Activated naive CD4-positive, alpha-beta T cell treated with anti-CD3 and anti-CD28 coated beads, Interleukin-2, amount 50 U/mL, for 24 hours (primary cell): ENCODE measurements at regions not wholly inside any gene's neighbourhood (a gene's known extent, or its start where the extent isn't known, plus 50 kb on each side); places are given as distances from the start of the nearest gene placed in this dataset.
"Not testable (repeated sequence)": the region's sequence is repeated elsewhere in the genome, so short reads cannot be mapped to it uniquely, and the experiment has no call there.

Experiments
- H3K27ac Mint-ChIP-seq: one replicate; pipeline ENCODE4 v1.8.0; 2021; ENCODE audit warnings: mild to moderate bottlenecking, mixed read lengths
- H3K27me3 Mint-ChIP-seq: one replicate; pipeline ENCODE4 v1.8.0; 2021; ENCODE audit warnings: mixed read lengths
- H3K36me3 Mint-ChIP-seq: one replicate; pipeline ENCODE4 v1.8.0; 2021; ENCODE audit warnings: mixed read lengths
- H3K4me1 Mint-ChIP-seq: one replicate; pipeline ENCODE4 v1.8.0; 2021; ENCODE audit warnings: mixed read lengths
- H3K4me3 Mint-ChIP-seq: one replicate; pipeline ENCODE4 v1.8.0; 2021; ENCODE audit warnings: mild to moderate bottlenecking, mixed read lengths
- H3K9me3 Mint-ChIP-seq: one replicate; pipeline ENCODE4 v1.8.0; 2021; ENCODE audit warnings: mixed read lengths

DNA sequence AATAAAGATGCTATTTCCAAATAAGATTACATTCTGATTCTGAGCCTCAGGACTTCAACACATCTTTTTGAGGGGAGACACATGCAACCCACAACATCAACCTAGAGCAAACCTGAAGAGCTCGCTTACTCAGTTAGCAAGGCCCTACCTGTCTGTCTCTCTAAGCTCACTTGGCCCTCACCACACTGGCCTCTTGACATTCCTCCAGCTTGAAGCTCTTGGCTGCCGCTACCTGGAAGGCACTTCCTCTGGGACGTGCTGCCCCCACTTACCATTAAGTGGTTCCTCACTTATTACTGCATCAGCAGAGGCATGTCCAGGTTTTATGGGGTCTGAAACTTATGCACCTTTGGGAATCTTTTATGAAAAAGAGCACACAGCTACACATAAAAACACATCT, 354.8 kb downstream of the GALC start:
- H3K4me1 Mint-ChIP-seq = no peaks in the 10 kb centered on the region
- H3K4me3 Mint-ChIP-seq = no peak overlapping the region
- H3K27me3 Mint-ChIP-seq = no peaks in the 10 kb centered on the region
- H3K9me3 Mint-ChIP-seq = peaks cover 5% of the 10 kb centered on the region
- no peak overlapping the region for H3K27ac Mint-ChIP-seq
- no peaks in the 10 kb centered on the region for H3K36me3 Mint-ChIP-seq

DNA sequence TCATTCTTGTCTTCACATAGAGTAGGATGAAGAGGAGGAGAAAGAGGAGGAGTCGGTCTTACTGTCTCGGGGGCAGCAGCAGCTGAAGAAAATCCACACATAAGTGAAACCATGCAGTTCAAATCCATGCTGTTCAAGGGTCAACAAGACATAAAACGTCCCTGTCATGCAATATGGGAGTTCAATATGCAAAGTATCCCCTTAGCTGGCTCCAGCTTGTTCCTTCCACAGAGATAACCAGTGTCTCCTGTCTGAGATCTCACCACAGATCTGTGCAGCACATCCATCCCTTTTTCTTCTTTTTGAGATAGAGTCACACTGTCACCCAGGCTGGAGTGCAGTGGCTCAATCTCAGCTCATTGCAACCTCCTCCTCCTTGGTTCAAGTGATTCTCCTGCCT, 357.5 kb downstream of the GALC start:
- H3K27me3 Mint-ChIP-seq = no peaks in the 10 kb centered on the region
- no peak overlapping the region for H3K27ac Mint-ChIP-seq
- H3K9me3 Mint-ChIP-seq = peaks cover 5% of the 10 kb centered on the region
- H3K4me1 Mint-ChIP-seq = no peaks in the 10 kb centered on the region
- H3K4me3 Mint-ChIP-seq = no peak overlapping the region
- H3K36me3 Mint-ChIP-seq = no peaks in the 10 kb centered on the region

DNA sequence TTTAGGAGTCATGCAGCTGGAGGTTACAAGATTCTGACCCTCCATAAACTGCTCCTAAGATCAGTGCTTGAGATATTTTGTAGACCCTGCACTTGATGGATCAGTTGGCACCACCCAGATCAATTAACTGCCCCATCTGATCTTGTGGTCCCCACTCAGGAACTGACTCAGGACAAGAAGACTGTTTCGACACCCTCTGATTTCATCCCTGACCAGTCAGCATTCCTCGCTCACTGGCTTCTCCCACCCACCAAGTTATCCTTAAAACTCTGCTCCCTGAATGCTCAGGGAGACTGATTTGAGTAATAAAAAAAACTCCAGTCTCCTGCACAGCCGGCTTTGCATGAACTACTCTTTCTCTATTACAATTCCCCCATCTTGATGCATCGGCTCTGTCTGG, 360.2 kb downstream of the GALC start:
- no peak overlapping the region for H3K27ac Mint-ChIP-seq
- peaks cover 5% of the 10 kb centered on the region for H3K9me3 Mint-ChIP-seq
- no peaks in the 10 kb centered on the region for H3K4me1 Mint-ChIP-seq
- H3K4me3 Mint-ChIP-seq = no peak overlapping the region
- no peaks in the 10 kb centered on the region for H3K27me3 Mint-ChIP-seq
- no peaks in the 10 kb centered on the region for H3K36me3 Mint-ChIP-seq

DNA sequence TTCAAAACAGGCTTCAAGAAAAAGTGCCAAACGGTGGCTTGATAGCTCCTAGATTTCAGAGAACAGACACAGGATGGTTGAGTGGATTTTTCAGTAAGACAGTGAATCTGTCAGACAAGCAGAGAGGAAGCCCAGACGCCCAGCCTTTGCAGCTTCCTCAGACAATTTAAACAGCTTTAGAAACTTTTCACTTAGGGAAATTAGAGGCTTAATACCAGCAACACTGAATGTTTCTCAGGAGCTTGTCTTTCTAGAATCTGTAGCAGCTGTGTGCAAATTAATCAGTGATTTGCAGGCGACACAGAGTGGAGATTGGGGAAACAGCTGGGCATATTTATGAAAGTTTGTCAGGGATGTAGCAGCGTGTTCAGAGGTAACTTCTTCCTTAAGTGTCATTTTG, 362.1 kb downstream of the GALC start:
- Mint-ChIP-seq H3K9me3 (peaks cover 5% of the 10 kb centered on the region), H3K4me3 (no peak overlapping the region), H3K36me3 (no peaks in the 10 kb centered on the region), H3K4me1 (no peaks in the 10 kb centered on the region), H3K27me3 (no peaks in the 10 kb centered on the region), H3K27ac (no peak overlapping the region)

DNA sequence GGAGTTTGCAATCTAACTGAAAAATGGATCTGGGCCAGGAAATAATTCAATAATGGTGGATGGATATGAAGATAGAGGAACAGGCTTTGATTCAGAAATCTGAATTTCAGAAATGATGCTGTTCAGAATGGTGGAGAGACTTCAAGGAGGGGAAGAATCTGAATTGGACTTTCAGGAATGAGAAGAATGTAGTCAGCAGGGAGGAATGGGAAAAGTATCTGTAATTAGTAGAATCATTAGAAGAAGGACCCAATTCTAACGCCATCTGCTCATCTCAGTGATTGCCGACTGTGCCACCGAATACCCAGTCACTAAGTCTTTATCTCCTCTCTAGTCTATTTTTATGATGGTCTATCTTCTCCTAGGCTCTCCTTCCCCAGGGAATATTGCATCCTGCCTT, 363.2 kb downstream of the GALC start:
- Mint-ChIP-seq H3K4me1 (no peaks in the 10 kb centered on the region), H3K4me3 (no peak overlapping the region), H3K9me3 (peaks cover 5% of the 10 kb centered on the region), H3K27me3 (no peaks in the 10 kb centered on the region), H3K36me3 (no peaks in the 10 kb centered on the region), H3K27ac (no peak overlapping the region)

DNA sequence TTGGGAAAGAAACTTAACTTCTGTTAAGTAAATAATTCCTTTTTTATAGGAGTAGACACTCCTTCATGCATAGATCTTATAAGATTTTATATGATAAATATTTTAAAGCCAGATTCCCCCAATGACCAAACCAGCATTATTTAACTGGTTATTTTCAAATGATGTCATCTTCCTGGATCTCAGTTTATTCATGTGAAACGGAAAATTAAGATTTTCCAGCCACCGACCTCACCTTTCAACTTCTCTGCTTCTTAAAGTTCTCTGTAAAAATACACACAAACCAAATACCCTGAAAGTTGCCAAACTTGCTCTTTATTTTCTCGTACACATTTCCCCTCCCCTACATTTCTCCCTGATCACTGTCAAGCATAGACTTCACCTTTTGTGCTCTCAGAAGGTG, 364.2 kb downstream of the GALC start:
- Mint-ChIP-seq H3K36me3 (no peaks in the 10 kb centered on the region), H3K27ac (no peak overlapping the region), H3K4me1 (no peaks in the 10 kb centered on the region), H3K4me3 (no peak overlapping the region), H3K27me3 (no peaks in the 10 kb centered on the region), H3K9me3 (no peaks in the 10 kb centered on the region)

DNA sequence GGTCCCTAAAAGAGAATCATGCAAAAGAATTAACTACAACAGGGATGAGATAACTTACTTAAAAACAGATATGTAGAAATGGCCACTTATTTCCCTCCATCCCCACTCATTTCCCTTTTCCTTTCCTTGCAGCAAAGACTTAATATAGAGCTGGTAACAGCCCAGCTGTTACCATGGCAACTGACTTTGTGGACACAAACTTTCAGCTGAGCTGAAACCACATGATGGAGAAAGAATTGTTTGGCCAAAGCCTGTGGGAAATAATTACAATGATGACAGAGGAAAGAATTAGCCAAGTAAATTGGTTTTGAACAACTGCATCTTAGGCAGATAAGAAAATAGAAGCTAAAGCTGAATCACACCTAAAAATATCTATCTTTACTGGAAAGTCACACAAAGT, 364.9 kb downstream of the GALC start:
- H3K4me3 Mint-ChIP-seq = no peak overlapping the region
- no peaks in the 10 kb centered on the region for H3K36me3 Mint-ChIP-seq
- H3K27ac Mint-ChIP-seq = no peak overlapping the region
- no peaks in the 10 kb centered on the region for H3K9me3 Mint-ChIP-seq
- H3K4me1 Mint-ChIP-seq = no peaks in the 10 kb centered on the region
- H3K27me3 Mint-ChIP-seq = no peaks in the 10 kb centered on the region

DNA sequence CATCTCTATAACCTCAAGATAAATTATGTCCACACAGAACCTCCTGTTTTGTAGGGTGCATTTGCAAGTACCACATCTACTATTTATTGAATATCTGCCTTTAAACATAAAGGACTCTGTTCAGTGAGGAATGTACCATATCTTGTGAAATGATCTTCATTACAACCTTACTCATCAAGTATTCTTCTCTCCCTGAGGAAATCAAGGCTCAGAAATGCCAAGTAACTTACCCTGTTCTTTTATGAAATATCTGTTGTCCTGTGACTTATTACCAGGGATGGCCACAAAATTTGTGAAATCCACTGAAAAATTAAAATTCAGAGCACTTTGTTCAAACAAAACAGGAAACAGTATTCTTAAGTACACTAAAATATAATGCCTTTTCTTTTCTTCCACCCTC, 366.7 kb downstream of the GALC start:
- Mint-ChIP-seq H3K36me3 (no peaks in the 10 kb centered on the region), H3K27ac (no peak overlapping the region), H3K4me1 (no peaks in the 10 kb centered on the region), H3K27me3 (no peaks in the 10 kb centered on the region), H3K9me3 (peaks cover 5% of the 10 kb centered on the region), H3K4me3 (no peak overlapping the region)

DNA sequence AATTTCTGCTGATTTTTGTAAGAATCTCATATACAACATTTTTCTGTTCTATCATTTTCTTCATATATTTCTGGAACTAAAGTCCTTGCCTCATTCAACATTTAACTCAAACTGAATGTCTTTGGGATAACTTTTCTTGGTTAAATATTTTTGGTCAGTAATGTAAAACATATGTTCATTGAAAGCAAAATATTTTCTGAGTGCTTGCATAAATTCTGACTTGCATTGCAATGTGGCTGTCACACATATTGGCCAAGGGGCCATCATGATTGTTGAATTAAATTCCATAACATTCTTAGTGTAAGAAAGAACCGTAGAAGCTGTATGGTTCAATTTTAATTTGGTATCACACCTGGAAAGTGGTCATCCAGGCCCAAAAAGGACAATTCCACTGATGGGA, 369.4 kb downstream of the GALC start:
- H3K27ac Mint-ChIP-seq = no peak overlapping the region
- no peak overlapping the region for H3K4me3 Mint-ChIP-seq
- H3K36me3 Mint-ChIP-seq = no peaks in the 10 kb centered on the region
- no peaks in the 10 kb centered on the region for H3K4me1 Mint-ChIP-seq
- H3K9me3 Mint-ChIP-seq = peaks cover 5% of the 10 kb centered on the region
- no peaks in the 10 kb centered on the region for H3K27me3 Mint-ChIP-seq

DNA sequence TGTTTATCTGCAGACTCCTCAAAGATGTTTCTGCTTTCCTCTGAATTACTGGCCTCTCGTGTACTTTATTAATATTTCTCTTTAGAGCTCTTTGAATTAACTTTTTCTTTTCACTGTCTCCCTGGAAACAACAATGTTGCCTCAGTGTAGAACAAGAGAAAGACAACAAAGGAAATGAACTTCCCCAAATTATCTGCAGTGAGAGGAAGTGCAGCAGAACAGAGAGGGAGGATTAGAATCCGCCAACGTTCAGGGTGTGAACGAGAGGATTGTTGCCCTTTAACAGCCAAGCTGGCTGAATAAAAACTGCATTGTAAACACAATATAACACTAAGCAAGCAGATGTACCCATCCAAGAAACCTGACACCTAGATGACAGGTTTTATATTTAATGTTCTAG, 375.9 kb downstream of the GALC start:
- Mint-ChIP-seq H3K4me1 (no peaks in the 10 kb centered on the region), H3K9me3 (peaks cover 2% of the 10 kb centered on the region), H3K4me3 (no peak overlapping the region)

DNA sequence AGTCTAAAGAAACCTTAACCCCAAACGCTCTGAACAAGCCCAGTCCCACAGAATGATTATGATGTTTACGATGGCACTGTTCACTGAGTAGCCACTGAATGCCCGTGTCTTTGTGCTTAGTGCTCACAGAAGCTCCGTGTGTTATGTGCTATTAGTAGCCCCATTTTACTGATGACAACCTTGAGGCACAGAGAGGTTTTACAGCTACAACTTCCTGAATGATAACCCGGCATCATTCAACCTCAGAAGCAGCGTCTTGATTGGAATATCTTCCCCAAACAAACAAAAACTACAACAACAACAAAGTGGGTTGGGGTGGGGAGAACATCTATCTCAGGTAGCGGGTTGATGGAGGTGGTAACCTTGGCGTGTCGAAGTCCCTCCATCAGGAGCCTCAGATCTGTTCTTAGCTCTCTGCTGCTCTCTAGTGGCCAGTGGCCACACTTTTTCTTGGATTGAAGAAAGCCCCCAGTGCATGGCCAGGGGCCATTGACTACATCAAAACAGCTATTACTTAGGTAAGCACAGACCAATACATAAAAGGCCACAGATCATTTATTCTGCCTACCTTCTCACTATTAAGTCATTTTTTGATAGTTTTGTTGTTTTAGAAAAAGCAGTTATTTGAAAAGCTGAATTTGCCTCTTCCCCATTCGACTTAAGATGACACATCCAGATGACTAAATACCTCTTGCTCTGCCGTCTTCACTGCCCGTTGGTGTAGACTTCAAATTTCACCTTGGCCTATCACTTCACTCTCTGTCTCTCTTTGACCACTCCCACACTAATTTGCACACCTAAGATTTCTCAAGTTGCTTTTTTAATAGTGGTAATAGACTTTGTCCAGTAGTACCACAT, 376.9 kb downstream of the GALC start:
- peaks cover 2% of the 10 kb centered on the region for H3K27me3 Mint-ChIP-seq
- H3K4me3 Mint-ChIP-seq = no peak overlapping the region
- no peak overlapping the region for H3K27ac Mint-ChIP-seq
- H3K4me1 Mint-ChIP-seq = no peaks in the 10 kb centered on the region
- H3K9me3 Mint-ChIP-seq = no peaks in the 10 kb centered on the region
- H3K36me3 Mint-ChIP-seq = no peaks in the 10 kb centered on the region

More for the DNA sequence above, 375.9 kb downstream of the GALC start:
- no peaks in the 10 kb centered on the region for H3K36me3 Mint-ChIP-seq
- peaks cover 2% of the 10 kb centered on the region for H3K27me3 Mint-ChIP-seq
- H3K27ac Mint-ChIP-seq = no peak overlapping the region

DNA sequence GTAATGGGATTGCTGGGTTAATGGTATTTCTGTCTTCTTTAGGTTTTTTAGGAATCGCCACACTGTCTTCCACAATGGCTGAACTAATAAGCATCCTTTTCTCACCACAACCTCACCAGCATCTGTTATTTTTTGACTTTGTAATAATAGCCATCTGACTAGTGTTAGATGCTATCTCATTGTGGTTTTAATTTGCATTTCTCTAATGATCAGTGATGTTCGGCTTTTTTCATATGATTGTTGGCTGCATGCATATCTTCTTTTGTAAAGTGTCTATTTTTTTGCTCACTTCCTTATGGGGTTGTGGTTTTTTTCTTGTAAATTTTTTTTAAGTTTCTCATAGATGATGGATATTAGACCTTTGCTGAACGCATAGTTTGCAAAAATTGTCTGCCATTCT, 377.9 kb downstream of the GALC start:
- no peak overlapping the region for H3K27ac Mint-ChIP-seq

DNA sequence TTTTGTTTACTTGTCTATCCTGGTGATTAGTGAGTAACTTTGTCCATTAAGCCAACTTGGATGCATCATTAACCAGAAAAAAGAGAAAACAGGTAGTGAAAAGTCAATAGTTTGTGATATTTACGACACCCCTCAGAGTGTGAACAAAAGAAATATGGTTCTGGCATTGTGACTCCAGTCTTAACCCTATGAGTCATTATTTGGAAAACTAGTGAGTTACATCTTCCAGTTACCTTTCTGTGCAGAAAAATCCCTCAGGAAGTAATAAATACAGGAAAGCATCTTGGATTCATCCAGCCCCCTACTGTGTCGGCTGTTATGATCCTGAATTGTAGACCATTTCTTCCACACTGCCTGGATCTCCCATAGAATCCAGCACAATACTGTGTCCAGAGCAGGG, 379.1 kb downstream of the GALC start:
- no peak overlapping the region for H3K27ac Mint-ChIP-seq
- H3K36me3 Mint-ChIP-seq = no peaks in the 10 kb centered on the region
- H3K4me3 Mint-ChIP-seq = no peak overlapping the region
- H3K9me3 Mint-ChIP-seq = no peaks in the 10 kb centered on the region
- no peaks in the 10 kb centered on the region for H3K4me1 Mint-ChIP-seq
- H3K27me3 Mint-ChIP-seq = peaks cover 2% of the 10 kb centered on the region

More for the DNA sequence above, 377.9 kb downstream of the GALC start:
- Mint-ChIP-seq H3K4me1 (no peaks in the 10 kb centered on the region), H3K4me3 (no peak overlapping the region), H3K9me3 (no peaks in the 10 kb centered on the region), H3K36me3 (no peaks in the 10 kb centered on the region), H3K27me3 (peaks cover 2% of the 10 kb centered on the region)

DNA sequence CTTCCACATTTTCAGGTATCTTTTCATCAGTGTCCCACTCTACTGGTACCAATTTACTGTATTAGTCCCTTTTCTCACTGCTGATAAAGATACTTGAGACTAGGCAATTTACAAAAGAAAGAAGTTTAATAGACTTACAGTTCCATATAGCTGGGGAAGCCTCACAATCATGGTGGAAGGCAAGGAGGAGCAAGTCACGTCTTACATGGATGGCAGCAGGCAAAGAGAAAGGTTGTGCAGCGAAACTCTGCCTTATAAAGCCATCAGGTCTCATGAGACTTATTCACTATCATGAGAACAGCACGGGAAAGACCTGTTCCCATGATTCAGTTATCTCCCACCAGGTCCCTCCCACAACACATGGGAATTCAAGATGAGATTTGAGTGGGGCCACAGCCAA, 385.9 kb downstream of the GALC start:
- H3K4me3 Mint-ChIP-seq, H3K27ac Mint-ChIP-seq, H3K4me1 Mint-ChIP-seq, H3K27me3 Mint-ChIP-seq, H3K36me3 Mint-ChIP-seq, H3K9me3 Mint-ChIP-seq: not testable (repeated sequence)

DNA sequence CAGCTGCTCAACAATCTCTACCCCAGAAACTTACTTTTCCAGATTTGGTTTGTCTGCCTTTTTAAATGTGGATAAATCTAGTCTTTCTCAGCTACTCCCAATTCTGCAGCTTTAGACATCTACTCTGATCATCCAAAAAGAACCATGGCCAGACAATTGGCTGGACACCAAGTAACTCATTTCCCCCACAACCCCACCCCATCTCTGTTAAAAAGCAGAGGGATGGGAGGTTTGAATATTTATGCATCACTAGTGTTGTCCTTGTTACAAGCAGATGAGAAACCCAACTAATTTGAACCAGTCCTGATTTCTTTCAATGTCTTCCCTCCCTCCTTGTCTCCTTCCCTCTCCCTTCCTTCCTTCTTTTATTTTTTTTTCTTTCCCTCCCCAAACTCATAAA, 391.9 kb downstream of the GALC start:
- H3K36me3 Mint-ChIP-seq = no peaks in the 10 kb centered on the region
- no peaks in the 10 kb centered on the region for H3K4me1 Mint-ChIP-seq
- no peak overlapping the region for H3K27ac Mint-ChIP-seq
- peaks cover 2% of the 10 kb centered on the region for H3K27me3 Mint-ChIP-seq
- H3K9me3 Mint-ChIP-seq = no peaks in the 10 kb centered on the region
- H3K4me3 Mint-ChIP-seq = no peak overlapping the region

DNA sequence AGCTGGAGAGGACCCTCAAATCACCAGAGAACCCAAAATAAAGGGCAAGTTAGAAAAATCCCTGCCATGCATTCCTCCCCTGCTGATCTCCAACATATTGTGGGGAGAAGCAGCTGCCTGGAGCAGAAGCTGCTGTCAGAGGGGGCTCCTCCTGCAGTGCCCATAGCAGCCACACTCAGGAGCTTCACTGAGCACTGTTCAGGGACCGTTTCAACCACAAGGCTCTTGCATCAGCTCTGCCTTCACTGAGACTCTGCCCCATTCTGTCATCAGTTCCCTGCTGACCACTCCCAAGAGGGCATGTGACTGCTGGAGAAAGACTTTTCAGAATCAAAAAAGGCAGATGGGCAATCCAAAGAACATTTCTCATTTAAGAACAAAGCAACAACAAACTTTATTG, 392.7 kb downstream of the GALC start:
- Mint-ChIP-seq H3K27ac (no peak overlapping the region), H3K4me1 (no peaks in the 10 kb centered on the region), H3K9me3 (no peaks in the 10 kb centered on the region), H3K4me3 (no peak overlapping the region), H3K27me3 (peaks cover 2% of the 10 kb centered on the region), H3K36me3 (no peaks in the 10 kb centered on the region)

DNA sequence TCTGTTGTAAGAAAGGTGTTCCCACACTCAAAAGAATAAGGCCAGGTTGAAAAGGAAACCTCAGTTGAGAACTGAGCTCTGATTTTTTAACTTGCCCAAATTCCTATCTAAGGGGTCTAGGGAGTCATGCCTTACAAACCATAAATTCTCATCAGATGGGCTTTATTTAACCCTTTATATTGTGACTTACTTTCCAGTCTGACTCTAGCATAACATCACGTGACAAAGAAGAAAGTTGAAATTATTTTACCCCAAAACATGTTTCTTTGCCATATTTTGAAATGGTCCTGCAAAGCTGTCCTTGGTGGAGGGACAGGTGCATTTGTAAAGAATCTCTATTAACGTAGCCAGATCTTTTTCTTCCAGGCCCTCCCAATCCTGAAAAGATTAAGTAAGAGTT, 411.7 kb downstream of the GALC start:
- H3K4me3 Mint-ChIP-seq = no peak overlapping the region
- no peaks in the 10 kb centered on the region for H3K27me3 Mint-ChIP-seq
- H3K27ac Mint-ChIP-seq = no peak overlapping the region
- H3K36me3 Mint-ChIP-seq = no peaks in the 10 kb centered on the region
- no peaks in the 10 kb centered on the region for H3K4me1 Mint-ChIP-seq
- H3K9me3 Mint-ChIP-seq = no peaks in the 10 kb centered on the region
